ENCODE measurements at regions not wholly inside any gene's neighbourhood (a gene's known extent, or its start where the extent isn't known, plus 50 kb on each side); places are given as distances from the start of the nearest gene placed in this dataset.

- TF ChIP-seq, protein P1, sequence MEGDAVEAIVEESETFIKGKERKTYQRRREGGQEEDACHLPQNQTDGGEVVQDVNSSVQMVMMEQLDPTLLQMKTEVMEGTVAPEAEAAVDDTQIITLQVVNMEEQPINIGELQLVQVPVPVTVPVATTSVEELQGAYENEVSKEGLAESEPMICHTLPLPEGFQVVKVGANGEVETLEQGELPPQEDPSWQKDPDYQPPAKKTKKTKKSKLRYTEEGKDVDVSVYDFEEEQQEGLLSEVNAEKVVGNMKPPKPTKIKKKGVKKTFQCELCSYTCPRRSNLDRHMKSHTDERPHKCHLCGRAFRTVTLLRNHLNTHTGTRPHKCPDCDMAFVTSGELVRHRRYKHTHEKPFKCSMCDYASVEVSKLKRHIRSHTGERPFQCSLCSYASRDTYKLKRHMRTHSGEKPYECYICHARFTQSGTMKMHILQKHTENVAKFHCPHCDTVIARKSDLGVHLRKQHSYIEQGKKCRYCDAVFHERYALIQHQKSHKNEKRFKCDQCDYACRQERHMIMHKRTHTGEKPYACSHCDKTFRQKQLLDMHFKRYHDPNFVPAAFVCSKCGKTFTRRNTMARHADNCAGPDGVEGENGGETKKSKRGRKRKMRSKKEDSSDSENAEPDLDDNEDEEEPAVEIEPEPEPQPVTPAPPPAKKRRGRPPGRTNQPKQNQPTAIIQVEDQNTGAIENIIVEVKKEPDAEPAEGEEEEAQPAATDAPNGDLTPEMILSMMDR (IDR thresholded peaks at IDR 0.05; ENCODE audit: low read length): no peak
- Histone ChIP-seq H3K9ac (ENCODE audit: low read length) (no peak overlapping the region), H3K27me3 (replicated peaks; ENCODE audit: insufficient read depth, low read length) (no peaks in the 10 kb centered on the region), H3K9me2 (replicated peaks; ENCODE audit: insufficient read depth, low read length) (no peaks in the 10 kb centered on the region), H3K9me3 (replicated peaks; ENCODE audit: insufficient read depth, low read length) (no peaks in the 10 kb centered on the region), H3K79me2 (ENCODE audit: low read length) (no peaks in the 10 kb centered on the region), H3K4me2 (ENCODE audit: low read depth, low read length) (no peak overlapping the region), H2AFZ (ENCODE audit: low read length) (no peak overlapping the region), H3F3A (ENCODE audit: insufficient read depth, low read length) (no peaks in the 10 kb centered on the region), H3K27ac (ENCODE audit: low read length) (no peak overlapping the region), H3K4me3 (ENCODE audit: low read length) (no peak overlapping the region), H3K4me1 (ENCODE audit: low read length) (no peaks in the 10 kb centered on the region), H4K20me1 (ENCODE audit: insufficient read depth, low read length) (no peaks in the 10 kb centered on the region), H3K36me3 (replicated peaks; ENCODE audit: insufficient read depth, low read length) (no peaks in the 10 kb centered on the region)
- DNase-seq: no peak
These were observed 384.7 kb downstream of the C6orf118 start for GRCh38 chr6:164924674-164925073.

DNA sequence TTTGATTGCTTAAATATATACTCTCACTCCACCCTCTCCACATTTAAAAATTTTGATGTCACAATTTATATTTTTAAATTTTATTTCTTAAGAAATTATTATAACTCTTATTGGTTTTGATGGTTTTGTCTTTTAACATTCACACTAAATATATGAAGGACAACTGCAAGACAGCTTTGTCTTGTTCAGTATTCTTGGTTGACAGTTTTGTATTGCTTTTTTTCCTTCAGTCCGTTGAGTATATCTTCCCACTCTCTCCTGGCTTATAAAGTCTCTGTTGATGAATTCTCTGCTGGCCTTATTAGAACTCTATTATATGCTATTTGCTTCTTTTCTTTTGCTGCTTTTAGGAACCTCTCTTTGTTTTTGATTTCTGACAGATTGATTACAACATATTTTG is 392.2 kb downstream of the C6orf118 start:
- Histone ChIP-seq H3K4me3 (ENCODE audit: low read length) (no peak overlapping the region), H3F3A (ENCODE audit: insufficient read depth, low read length) (no peaks in the 10 kb centered on the region), H3K27me3 (replicated peaks; ENCODE audit: insufficient read depth, low read length) (no peaks in the 10 kb centered on the region), H3K4me1 (ENCODE audit: low read length) (no peaks in the 10 kb centered on the region), H3K9ac (ENCODE audit: low read length) (no peak overlapping the region), H3K36me3 (replicated peaks; ENCODE audit: insufficient read depth, low read length) (no peaks in the 10 kb centered on the region), H3K4me2 (ENCODE audit: low read depth, low read length) (no peak overlapping the region), H4K20me1 (ENCODE audit: insufficient read depth, low read length) (no peaks in the 10 kb centered on the region), H3K79me2 (ENCODE audit: low read length) (no peaks in the 10 kb centered on the region), H3K27ac (ENCODE audit: low read length) (no peak overlapping the region), H3K9me2 (replicated peaks; ENCODE audit: insufficient read depth, low read length) (no peaks in the 10 kb centered on the region), H2AFZ (ENCODE audit: low read length) (no peak overlapping the region), H3K9me3 (replicated peaks; ENCODE audit: insufficient read depth, low read length) (no peaks in the 10 kb centered on the region)
- no peak for DNase-seq
- TF ChIP-seq, protein P1 (IDR thresholded peaks at IDR 0.05; ENCODE audit: low read length): no peak
- TF ChIP-seq EZH2 (optimal IDR thresholded peaks at IDR 0.05; ENCODE audit: low read depth, low read length): no peak
- TF ChIP-seq EZH2phosphoT487 (IDR thresholded peaks at IDR 0.05; ENCODE audit: low read length): no peak

DNA sequence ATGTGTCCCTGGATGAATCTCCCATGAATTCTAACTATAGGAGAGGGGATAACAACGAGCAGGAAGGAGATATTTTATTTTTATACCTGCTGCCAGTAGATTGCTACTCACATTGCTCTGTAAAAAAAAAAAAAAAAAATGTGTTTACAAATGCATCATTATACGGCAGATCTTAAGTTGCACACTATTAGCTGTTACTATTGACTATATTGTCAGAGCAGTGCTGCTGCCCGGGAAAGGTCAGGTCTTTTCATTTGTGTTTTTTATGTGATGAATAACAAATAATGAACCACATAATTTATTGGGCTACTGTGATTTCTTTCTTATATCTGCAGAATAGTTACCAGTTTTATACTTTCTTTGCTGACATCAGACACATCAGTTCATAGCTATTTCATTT is 393.3 kb downstream of the C6orf118 start:
- H3K4me3 ChIP-seq (ENCODE audit: low read length): no peak overlapping the region
- no peaks in the 10 kb centered on the region for H3K79me2 ChIP-seq (ENCODE audit: low read length)
- H3K9me2 ChIP-seq (replicated peaks; ENCODE audit: insufficient read depth, low read length): no peaks in the 10 kb centered on the region
- no peak overlapping the region for H3K9ac ChIP-seq (ENCODE audit: low read length)
- TF ChIP-seq EZH2phosphoT487 (IDR thresholded peaks at IDR 0.05; ENCODE audit: low read length) (no peak), EZH2 (optimal IDR thresholded peaks at IDR 0.05; ENCODE audit: low read depth, low read length) (no peak)
- TF ChIP-seq, protein P1 (IDR thresholded peaks at IDR 0.05; ENCODE audit: low read length): no peak
- no peaks in the 10 kb centered on the region for H3K4me1 ChIP-seq (ENCODE audit: low read length)
- H3K27ac ChIP-seq (ENCODE audit: low read length): no peak overlapping the region
- no peak overlapping the region for H3K4me2 ChIP-seq (ENCODE audit: low read depth, low read length)
- H4K20me1 ChIP-seq (ENCODE audit: insufficient read depth, low read length): no peaks in the 10 kb centered on the region
- no peaks in the 10 kb centered on the region for H3K9me3 ChIP-seq (replicated peaks; ENCODE audit: insufficient read depth, low read length)
- no peaks in the 10 kb centered on the region for H3F3A ChIP-seq (ENCODE audit: insufficient read depth, low read length)
- no peak overlapping the region for H2AFZ ChIP-seq (ENCODE audit: low read length)
- H3K27me3 ChIP-seq (replicated peaks; ENCODE audit: insufficient read depth, low read length): no peaks in the 10 kb centered on the region
- H3K36me3 ChIP-seq (replicated peaks; ENCODE audit: insufficient read depth, low read length): no peaks in the 10 kb centered on the region
- DNase-seq: no peak

Measured in MM.1S (cell line).